ENCODE measurements at regions not wholly inside any gene's neighbourhood (a gene's known extent, or its start where the extent isn't known, plus 50 kb on each side); places are given as distances from the start of the nearest gene placed in this dataset.

DNA sequence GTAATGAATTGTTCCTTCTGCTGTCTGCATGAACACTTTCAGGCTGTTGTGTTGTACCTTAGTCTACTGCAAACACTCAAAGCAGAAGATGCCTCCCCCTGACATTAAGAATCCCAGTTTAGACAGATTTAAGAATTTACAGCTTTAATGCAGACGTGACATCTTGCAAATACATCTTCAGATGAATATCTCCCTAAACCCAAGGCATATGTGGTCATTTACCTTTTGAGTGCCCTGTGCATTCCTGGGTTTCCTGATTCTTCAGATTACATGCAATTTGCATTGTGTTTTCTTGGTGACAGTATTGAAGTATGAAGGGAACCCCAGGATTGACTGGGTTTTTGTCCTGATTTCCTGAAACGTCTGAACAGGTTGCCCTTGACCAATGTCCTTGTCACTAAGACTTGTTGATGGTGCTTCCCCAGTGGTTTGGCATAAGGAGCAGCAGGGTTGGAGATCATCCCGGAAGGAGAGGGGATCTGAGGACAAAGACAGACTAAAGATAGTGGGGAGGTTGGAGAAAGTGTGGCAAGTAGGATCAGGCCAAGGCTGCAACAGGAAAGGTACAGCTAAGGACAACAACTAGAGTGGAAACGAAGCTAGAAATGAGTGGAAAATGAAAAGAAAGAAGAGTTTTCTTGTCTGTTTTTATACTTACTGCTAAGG is 123.8 kb upstream of the RHOBTB1 start:
- TF ChIP-seq, protein P1, sequence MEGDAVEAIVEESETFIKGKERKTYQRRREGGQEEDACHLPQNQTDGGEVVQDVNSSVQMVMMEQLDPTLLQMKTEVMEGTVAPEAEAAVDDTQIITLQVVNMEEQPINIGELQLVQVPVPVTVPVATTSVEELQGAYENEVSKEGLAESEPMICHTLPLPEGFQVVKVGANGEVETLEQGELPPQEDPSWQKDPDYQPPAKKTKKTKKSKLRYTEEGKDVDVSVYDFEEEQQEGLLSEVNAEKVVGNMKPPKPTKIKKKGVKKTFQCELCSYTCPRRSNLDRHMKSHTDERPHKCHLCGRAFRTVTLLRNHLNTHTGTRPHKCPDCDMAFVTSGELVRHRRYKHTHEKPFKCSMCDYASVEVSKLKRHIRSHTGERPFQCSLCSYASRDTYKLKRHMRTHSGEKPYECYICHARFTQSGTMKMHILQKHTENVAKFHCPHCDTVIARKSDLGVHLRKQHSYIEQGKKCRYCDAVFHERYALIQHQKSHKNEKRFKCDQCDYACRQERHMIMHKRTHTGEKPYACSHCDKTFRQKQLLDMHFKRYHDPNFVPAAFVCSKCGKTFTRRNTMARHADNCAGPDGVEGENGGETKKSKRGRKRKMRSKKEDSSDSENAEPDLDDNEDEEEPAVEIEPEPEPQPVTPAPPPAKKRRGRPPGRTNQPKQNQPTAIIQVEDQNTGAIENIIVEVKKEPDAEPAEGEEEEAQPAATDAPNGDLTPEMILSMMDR (IDR thresholded peaks at IDR 0.05) = no peak
- TF ChIP-seq EZH2 (IDR thresholded peaks at IDR 0.05; ENCODE audit: borderline replicate concordance, insufficient read depth, low read depth, low read length, poor library complexity, severe bottlenecking) = no peak

Data from B cell (primary cell).